H9 (cell line): ENCODE measurements at regions not wholly inside any gene's neighbourhood (a gene's known extent, or its start where the extent isn't known, plus 50 kb on each side); places are given as distances from the start of the nearest gene placed in this dataset.
"Not testable (repeated sequence)": the region's sequence is repeated elsewhere in the genome, so short reads cannot be mapped to it uniquely, and the experiment has no call there.

Source experiments
- DNase-seq: peaks from one replicate; pipeline ENCODE4 v3.0.0-alpha.2; 2017
- H2AFZ ChIP-seq: one replicate; pipeline ENCODE4 v1.6.1; 2013; ENCODE audit warnings: mild to moderate bottlenecking, low read length, control low read depth, moderate library complexity
- H2AK5ac ChIP-seq: 2 replicates; pipeline ENCODE4 v1.6.1; 2013; ENCODE audit warnings: low read length, control low read depth, mixed read lengths; ENCODE audit not compliant: insufficient read length
- H2BK120ac ChIP-seq: one replicate; pipeline ENCODE4 v1.6.1; 2013; ENCODE audit warnings: low read depth, mild to moderate bottlenecking, low read length, control low read depth, inconsistent platforms; ENCODE audit not compliant: poor library complexity, severe bottlenecking
- H2BK12ac ChIP-seq: 2 replicates; pipeline ENCODE4 v1.6.1; 2013; ENCODE audit warnings: low read length, control low read depth, mixed read lengths, low read depth; ENCODE audit not compliant: insufficient read length
- H2BK15ac ChIP-seq: 2 replicates; pipeline ENCODE4 v1.6.1; 2013; ENCODE audit warnings: low read depth, low read length, control low read depth
- H2BK20ac ChIP-seq: one replicate; pipeline ENCODE4 v1.6.1; 2013; ENCODE audit warnings: low read depth, mild to moderate bottlenecking, low read length, control low read depth, inconsistent platforms; ENCODE audit not compliant: poor library complexity, severe bottlenecking
- H2BK5ac ChIP-seq: 2 replicates; pipeline ENCODE4 v1.6.1; 2013; ENCODE audit warnings: low read length, control low read depth, mixed read lengths; ENCODE audit not compliant: insufficient read length
- H3K14ac ChIP-seq: 2 replicates; pipeline ENCODE4 v1.6.1; 2013; ENCODE audit warnings: low read length, control low read depth; ENCODE audit not compliant: insufficient read depth
- H3K18ac ChIP-seq: 2 replicates; pipeline ENCODE4 v1.6.1; 2013; ENCODE audit warnings: low read depth, mild to moderate bottlenecking, mixed read lengths, low read length, control low read depth; ENCODE audit not compliant: insufficient read length
- H3K23ac ChIP-seq: 2 replicates; pipeline ENCODE4 v1.6.1; 2013; ENCODE audit warnings: low read length, control low read depth, mixed read lengths, low read depth; ENCODE audit not compliant: insufficient read length
- H3K23me2 ChIP-seq: 2 replicates; pipeline ENCODE4 v1.6.1; 2013; ENCODE audit warnings: low read depth, mild to moderate bottlenecking, mixed read lengths, low read length, control low read depth; ENCODE audit not compliant: insufficient read length, poor library complexity, severe bottlenecking
- H3K27ac ChIP-seq: 2 replicates; pipeline ENCODE4 v1.5.1; 2013; ENCODE audit warnings: low read length, control low read depth, mixed read lengths, low read depth; ENCODE audit not compliant: insufficient read length
- H3K27me3 ChIP-seq: 2 replicates; pipeline ENCODE4 v1.6.1; 2013; ENCODE audit warnings: low read length, control low read depth, inconsistent platforms; ENCODE audit not compliant: insufficient read depth
- H3K4ac ChIP-seq: 2 replicates; pipeline ENCODE4 v1.6.1; 2013; ENCODE audit warnings: low read depth, mild to moderate bottlenecking, control low read depth, inconsistent platforms, low read length, moderate library complexity
- H3K4me1 ChIP-seq: 2 replicates; pipeline ENCODE4 v1.6.1; 2013; ENCODE audit warnings: low read length, control low read depth, inconsistent platforms; ENCODE audit not compliant: insufficient read depth
- H3K4me2 ChIP-seq: 2 replicates; pipeline ENCODE4 v1.6.1; 2013; ENCODE audit warnings: low read length, control low read depth, mixed read lengths; ENCODE audit not compliant: insufficient read length, insufficient read depth
- H3K56ac ChIP-seq: 2 replicates; pipeline ENCODE4 v1.6.1; 2013; ENCODE audit warnings: low read depth, mild to moderate bottlenecking, mixed read lengths, low read length, control low read depth; ENCODE audit not compliant: insufficient read length
- H3K79me1 ChIP-seq: 2 replicates; pipeline ENCODE4 v1.6.1; 2013; ENCODE audit warnings: low read depth, mild to moderate bottlenecking, moderate library complexity, low read length, control low read depth, inconsistent platforms; ENCODE audit not compliant: insufficient read depth, poor library complexity, severe bottlenecking
- H3K79me2 ChIP-seq: 2 replicates; pipeline ENCODE4 v1.6.1; 2013; ENCODE audit warnings: low read length, control low read depth, inconsistent platforms; ENCODE audit not compliant: insufficient read depth
- H3K9ac ChIP-seq: 2 replicates; pipeline ENCODE4 v1.6.1; 2013; ENCODE audit warnings: low read length, control low read depth, mixed read lengths; ENCODE audit not compliant: insufficient read length; ENCODE audit errors: extremely low read depth
- H3K9me3 ChIP-seq: one replicate; pipeline ENCODE4 v1.6.1; 2013; ENCODE audit warnings: low read depth, low read length, inconsistent platforms; ENCODE audit not compliant: control insufficient read depth
- H3T11ph ChIP-seq: one replicate; pipeline ENCODE4 v1.6.1; 2013; ENCODE audit warnings: mild to moderate bottlenecking, low read length, control low read depth, inconsistent platforms
- H4K20me1 ChIP-seq: one replicate; pipeline ENCODE4 v1.6.1; 2013; ENCODE audit not compliant: control insufficient read depth, insufficient read length, insufficient read depth
- H4K5ac ChIP-seq: 2 replicates; pipeline ENCODE4 v1.6.1; 2013; ENCODE audit warnings: low read depth, mild to moderate bottlenecking, mixed read lengths, low read length, control low read depth; ENCODE audit not compliant: insufficient read length
- H4K8ac ChIP-seq: replicated peaks from 2 replicates; pipeline ENCODE4 v1.6.1; 2013; ENCODE audit warnings: low read length, control low read depth, mixed read lengths, low read depth; ENCODE audit not compliant: insufficient read length
- H4K91ac ChIP-seq: 2 replicates; pipeline ENCODE4 v1.6.1; 2013; ENCODE audit warnings: low read depth, mild to moderate bottlenecking, moderate library complexity, mixed read lengths, low read length, control low read depth; ENCODE audit not compliant: insufficient read length
- H3K27ac Mint-ChIP-seq, 3 experiments: 2 replicates in 2 of 3; 3 replicates in 1 of 3; pipeline ENCODE4 v1.8.0; 2020 to 2021; ENCODE audit warnings: mixed read lengths in 3 of 3, mild to moderate bottlenecking in 1 of 3, moderate library complexity in 1 of 3
- H3K27me3 Mint-ChIP-seq: 2 replicates; pipeline ENCODE4 v1.8.0; 2021; ENCODE audit warnings: low read depth, mild to moderate bottlenecking, moderate library complexity, mixed read lengths
- H3K36me3 Mint-ChIP-seq, 3 experiments: 2 replicates in 2 of 3; 3 replicates in 1 of 3; pipeline ENCODE4 v1.8.0; 2020 to 2021; ENCODE audit warnings: low read depth in 3 of 3, mixed read lengths in 3 of 3; ENCODE audit not compliant: insufficient read depth in 1 of 3
- H3K4me1 Mint-ChIP-seq, 2 experiments: 2 replicates each; pipeline ENCODE4 v1.8.0; 2020; ENCODE audit warnings: mixed read lengths in 2 of 2
- H3K4me3 Mint-ChIP-seq, 2 experiments: 2 replicates in 1 of 2; 3 replicates in 1 of 2; pipeline ENCODE4 v1.8.0; 2020 to 2021; ENCODE audit warnings: mild to moderate bottlenecking in 2 of 2, mixed read lengths in 2 of 2, moderate library complexity in 1 of 2
- H3K9me3 Mint-ChIP-seq, 2 experiments: 2 replicates in 1 of 2; 3 replicates in 1 of 2; pipeline ENCODE4 v1.8.0; 2020; ENCODE audit warnings: mild to moderate bottlenecking in 2 of 2, mixed read lengths in 2 of 2, moderate library complexity in 1 of 2
- CTCF ChIP-seq: fragments of 200-600 bp; sonication (generic); conservative IDR thresholded peaks from 3 replicates; pipeline ENCODE4 v1.8.0; 2021; ENCODE audit warnings: antibody characterized with exemption, mild to moderate bottlenecking
- WGBS: extraction: QIAGEN DNeasy Blood & Tissue Kit; methylation state at CpG from one replicate; pipeline ENCODE4 v1.1.7; 2013; ENCODE audit warnings: missing lambda C conversion rate, low lambda C conversion rate, mixed read lengths; ENCODE audit not compliant: insufficient read length; ENCODE audit errors: extremely low coverage; 5-methylcytosine and 5-hydroxymethylcytosine counted together

GRCh38 chr12:46627686-46628085 lies 198.1 kb downstream of the SLC38A4 start:
- Histone ChIP-seq H4K5ac (no peak overlapping the region), H3K23ac (no peak overlapping the region), H3K79me1 (no peaks in the 10 kb centered on the region), H3K4ac (no peak overlapping the region), H3K23me2 (no peaks in the 10 kb centered on the region), H4K91ac (no peak overlapping the region), H4K8ac (no peak overlapping the region), H3K9ac (no peak overlapping the region), H3K14ac (no peak overlapping the region), H2BK12ac (no peak overlapping the region), H2AK5ac (no peak overlapping the region), H3K79me2 (no peaks in the 10 kb centered on the region), H3K4me2 (no peak overlapping the region), H3K27ac (no peak overlapping the region), H2BK5ac (no peak overlapping the region), H3K9me3 (no peaks in the 10 kb centered on the region), H3K18ac (no peak overlapping the region), H3T11ph (no peak overlapping the region), H3K56ac (no peak overlapping the region), H2BK15ac (no peak overlapping the region), H3K4me1 (peaks cover 4% of the 10 kb centered on the region; the same call in 1 of the 2 replicates), H2BK120ac (no peak overlapping the region), H2AFZ (no peak overlapping the region), H3K27me3 (no peaks in the 10 kb centered on the region), H2BK20ac (no peak overlapping the region), H4K20me1 (no peaks in the 10 kb centered on the region)
- H3K4me1 Mint-ChIP-seq: peaks cover 4 to 5% of the 10 kb centered on the region in 2 experiments; a peak in 3 of 4 replicates
- H3K9me3 Mint-ChIP-seq: peaks cover 0 to 2% of the 10 kb centered on the region in 2 experiments; a peak in 1 of 5 replicates
- DNase-seq: no peak
- no peak overlapping the region for H3K27ac Mint-ChIP-seq
- H3K27me3 Mint-ChIP-seq: no peaks in the 10 kb centered on the region
- WGBS: no CpG with 5 or more reads among the region's 3 CpGs
- H3K36me3 Mint-ChIP-seq: no peaks in the 10 kb centered on the region
- TF ChIP-seq CTCF: no peak
- H3K4me3 Mint-ChIP-seq: no peak overlapping the region

GRCh38 chr12:46619474-46619873 lies 206.3 kb downstream of the SLC38A4 start:
- not testable (repeated sequence) for H4K20me1 ChIP-seq, H3K27ac Mint-ChIP-seq, H2BK120ac ChIP-seq, H2BK15ac ChIP-seq, H3T11ph ChIP-seq, H2BK5ac ChIP-seq, H3K23ac ChIP-seq, H3K18ac ChIP-seq, H3K4me3 Mint-ChIP-seq, H3K4ac ChIP-seq, H3K56ac ChIP-seq, DNase-seq, H2AFZ ChIP-seq, H3K23me2 ChIP-seq, H3K27ac ChIP-seq, H4K5ac ChIP-seq, H4K91ac ChIP-seq, H3K4me1 ChIP-seq, H2BK12ac ChIP-seq, H4K8ac ChIP-seq, H3K9me3 ChIP-seq, H3K79me1 ChIP-seq, H3K79me2 ChIP-seq, H3K27me3 Mint-ChIP-seq, H3K4me1 Mint-ChIP-seq, H3K9ac ChIP-seq, H3K27me3 ChIP-seq, H3K4me2 ChIP-seq, H2BK20ac ChIP-seq, H2AK5ac ChIP-seq, H3K14ac ChIP-seq
- H3K36me3 Mint-ChIP-seq: peaks cover 14 to 39% (median 33%) of the 10 kb centered on the region in 3 experiments
- peaks cover 38 to 48% of the 10 kb centered on the region in 2 experiments for H3K9me3 Mint-ChIP-seq
- no CpG with 5 or more reads among the region's 5 CpGs for WGBS
